ENCODE measurements at regions not wholly inside any gene's neighbourhood (a gene's known extent, or its start where the extent isn't known, plus 50 kb on each side); places are given as distances from the start of the nearest gene placed in this dataset.

DNA sequence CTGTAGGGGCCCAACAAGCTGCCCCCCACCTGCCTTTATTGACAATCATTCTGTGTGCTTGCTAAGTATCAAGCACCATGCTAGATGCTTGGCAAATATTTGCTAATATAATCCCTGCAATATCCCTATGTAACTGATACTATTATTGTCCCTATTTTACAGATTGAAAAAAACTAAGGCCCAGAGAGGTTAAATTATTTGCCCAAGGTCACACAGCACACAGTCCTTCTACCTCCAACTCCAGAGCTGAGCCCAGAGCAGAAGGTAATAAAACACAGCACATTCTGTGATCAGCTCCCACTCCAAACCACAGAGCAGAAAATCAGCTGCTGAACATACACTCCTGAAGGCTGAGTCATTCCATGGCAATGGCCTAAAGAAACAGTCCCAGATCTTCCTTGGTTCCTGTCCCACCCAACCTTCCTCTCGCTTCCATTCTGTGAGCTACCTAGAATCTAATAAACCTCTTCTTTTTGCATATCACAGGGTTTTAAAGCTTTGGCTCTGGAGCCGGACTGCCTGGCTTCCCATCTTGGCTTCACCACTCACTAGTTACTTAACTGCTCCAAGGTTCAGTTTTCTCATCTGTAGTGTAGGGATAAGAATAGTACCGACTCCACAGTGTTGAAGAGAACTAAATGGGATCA lies 66.7 kb upstream of the ADRA1B start:
- TF ChIP-seq, protein P1, sequence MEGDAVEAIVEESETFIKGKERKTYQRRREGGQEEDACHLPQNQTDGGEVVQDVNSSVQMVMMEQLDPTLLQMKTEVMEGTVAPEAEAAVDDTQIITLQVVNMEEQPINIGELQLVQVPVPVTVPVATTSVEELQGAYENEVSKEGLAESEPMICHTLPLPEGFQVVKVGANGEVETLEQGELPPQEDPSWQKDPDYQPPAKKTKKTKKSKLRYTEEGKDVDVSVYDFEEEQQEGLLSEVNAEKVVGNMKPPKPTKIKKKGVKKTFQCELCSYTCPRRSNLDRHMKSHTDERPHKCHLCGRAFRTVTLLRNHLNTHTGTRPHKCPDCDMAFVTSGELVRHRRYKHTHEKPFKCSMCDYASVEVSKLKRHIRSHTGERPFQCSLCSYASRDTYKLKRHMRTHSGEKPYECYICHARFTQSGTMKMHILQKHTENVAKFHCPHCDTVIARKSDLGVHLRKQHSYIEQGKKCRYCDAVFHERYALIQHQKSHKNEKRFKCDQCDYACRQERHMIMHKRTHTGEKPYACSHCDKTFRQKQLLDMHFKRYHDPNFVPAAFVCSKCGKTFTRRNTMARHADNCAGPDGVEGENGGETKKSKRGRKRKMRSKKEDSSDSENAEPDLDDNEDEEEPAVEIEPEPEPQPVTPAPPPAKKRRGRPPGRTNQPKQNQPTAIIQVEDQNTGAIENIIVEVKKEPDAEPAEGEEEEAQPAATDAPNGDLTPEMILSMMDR (IDR thresholded peaks at IDR 0.05) = no peak

DNA sequence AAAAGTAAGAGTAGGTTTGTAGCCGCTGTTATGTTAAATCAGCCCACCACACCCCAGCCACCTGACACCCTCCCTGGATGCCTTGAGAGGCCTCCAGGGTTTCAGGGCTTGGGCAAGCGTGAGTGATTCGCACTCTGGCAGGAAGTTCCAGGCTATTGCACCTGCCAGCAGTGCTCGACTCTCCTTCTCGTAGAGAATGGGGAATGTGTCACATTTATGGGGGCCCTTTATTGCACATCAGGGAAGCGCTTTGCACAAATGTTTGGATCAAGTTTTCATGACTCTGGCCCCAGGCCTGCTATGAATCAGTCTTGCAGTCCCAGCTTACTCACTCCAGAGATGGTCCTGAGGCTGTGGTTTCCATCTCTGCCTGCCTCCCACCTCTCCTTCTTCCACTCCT lies 66.1 kb upstream of the ADRA1B start:
- TF ChIP-seq, protein P1 (IDR thresholded peaks at IDR 0.05) = no peak

DNA sequence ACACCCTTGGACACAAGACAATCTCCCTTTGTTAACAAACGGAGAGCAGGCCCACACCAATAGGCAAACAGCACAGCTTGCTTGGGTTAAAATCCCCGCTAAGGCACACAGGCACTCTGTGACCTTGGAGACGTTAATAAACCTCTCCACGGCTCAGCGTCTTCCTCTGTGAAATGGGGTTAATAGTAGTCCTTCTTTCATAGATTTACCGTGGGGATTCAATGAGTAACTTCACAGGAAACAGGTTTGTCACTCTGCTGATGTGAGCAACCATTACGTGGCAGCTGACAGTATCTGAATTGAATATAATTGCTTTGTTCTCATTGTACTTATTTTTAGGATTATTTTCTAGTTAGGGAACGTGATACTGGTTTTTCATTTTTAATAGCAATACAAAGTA lies 65.2 kb upstream of the ADRA1B start:
- TF ChIP-seq, protein P1 (IDR thresholded peaks at IDR 0.05) = no peak

DNA sequence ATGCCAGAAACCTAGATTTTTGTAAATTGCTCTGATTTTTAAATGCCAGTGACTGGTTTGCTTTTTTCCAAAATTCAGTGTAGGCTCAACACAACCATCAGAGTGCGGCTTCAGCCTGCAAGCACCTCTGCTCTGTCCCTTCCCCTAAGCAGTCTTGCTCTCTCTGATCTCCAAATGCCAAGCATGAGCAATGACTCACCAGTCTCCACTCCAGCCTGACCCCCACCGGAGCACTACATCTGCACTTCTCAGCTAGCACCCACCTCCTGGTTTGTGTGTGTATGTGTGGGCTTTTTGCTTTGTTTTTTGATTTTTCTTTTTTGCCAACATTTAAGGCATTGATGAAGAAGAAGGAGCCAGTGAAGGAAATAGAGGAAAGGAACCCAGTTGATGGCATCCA lies 61.4 kb upstream of the ADRA1B start:
- TF ChIP-seq, protein P1 (IDR thresholded peaks at IDR 0.05) = no peak

DNA sequence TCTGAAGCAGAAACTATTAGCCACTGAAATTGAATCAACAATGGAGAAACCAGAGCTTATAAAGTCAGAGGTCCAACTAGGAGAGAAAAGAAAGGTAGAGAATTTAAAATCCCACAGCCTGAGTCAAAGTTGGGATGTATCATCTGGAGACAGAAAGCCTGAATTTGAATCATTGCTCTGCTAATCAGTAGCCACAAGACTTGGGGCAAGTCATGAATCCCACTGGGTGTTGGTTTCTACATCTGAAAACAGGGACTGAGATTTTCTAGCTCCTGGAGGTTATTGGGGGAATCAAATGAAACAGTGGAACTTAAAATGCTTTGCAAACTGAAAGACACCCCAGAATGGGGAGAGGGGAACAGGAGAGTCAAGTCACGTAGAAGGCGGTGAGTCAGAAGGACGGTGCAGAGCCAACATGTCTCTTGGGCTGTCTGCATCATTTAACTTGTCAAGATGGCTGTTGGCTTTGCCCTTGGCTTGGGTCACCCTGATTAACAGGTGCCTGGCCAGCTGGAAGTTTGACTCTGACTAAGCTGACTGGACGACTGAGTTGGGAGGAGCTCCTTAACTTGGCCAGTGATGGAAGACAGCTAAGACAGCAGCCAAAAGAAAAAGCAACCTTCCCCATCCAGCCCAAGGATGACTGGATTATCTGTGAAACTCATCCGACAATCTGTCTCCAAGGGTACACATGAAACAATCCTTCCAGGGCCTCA lies 60.6 kb upstream of the ADRA1B start:
- TF ChIP-seq, protein P1 (IDR thresholded peaks at IDR 0.05) = no peak

DNA sequence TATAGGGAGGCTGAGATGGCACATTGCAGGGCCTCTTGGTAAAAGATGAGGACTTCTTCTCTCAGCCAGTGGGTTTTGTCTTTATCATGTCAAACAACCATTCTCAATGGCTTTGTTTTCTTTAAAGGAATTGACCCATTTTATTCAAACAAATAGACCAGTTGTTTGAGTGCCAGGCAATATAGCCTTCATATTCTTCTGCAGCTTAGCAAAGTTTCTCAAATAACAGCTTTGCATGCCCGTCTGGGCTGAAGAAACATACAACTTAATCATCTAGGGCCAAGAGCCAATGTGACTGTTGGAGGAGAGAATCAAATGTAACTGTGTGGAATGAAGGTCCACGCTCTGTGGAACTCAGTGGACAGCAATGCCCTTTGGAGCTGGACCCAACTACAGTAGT lies 57.4 kb upstream of the ADRA1B start:
- TF ChIP-seq, protein P1 (IDR thresholded peaks at IDR 0.05) = no peak

DNA sequence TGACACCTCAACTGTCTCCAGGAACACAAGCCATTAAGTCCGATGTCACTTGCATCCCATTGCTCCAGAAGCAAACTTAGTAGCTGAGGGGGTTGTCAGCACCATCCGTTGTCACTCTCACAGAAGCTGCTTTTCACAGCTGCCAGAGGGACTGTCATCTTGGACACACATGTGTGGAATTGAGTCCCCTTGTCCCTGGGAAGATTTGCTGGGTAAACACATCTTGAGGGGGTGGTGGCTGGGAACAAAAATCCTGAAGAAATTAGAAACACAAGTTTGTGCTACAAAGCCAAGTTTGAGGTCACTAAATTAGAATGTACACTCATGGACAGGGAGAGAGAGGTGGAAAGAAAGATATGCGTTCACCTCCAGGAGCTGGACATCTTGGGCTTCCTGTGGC lies 55.2 kb upstream of the ADRA1B start:
- TF ChIP-seq, protein P1 (IDR thresholded peaks at IDR 0.05) = no peak

Measured in LNCAP (cell line).